Lower leg skin (tissue), 4 donors: ENCODE measurements at regions not wholly inside any gene's neighbourhood (a gene's known extent, or its start where the extent isn't known, plus 50 kb on each side); places are given as distances from the start of the nearest gene placed in this dataset.

Source experiments
- DNase-seq, 2 donors: peaks; one replicate each; pipeline ENCODE4 v3.0.0-alpha.2; 2019; ENCODE audit warnings: low spot score in 2 of 2
- H3K4me3 ChIP-seq: fragments of 200-600 bp; sonication (generic); 2 replicates; pipeline ENCODE4 v1.5.1; 2017; ENCODE audit warnings: mild to moderate bottlenecking, low read depth; ENCODE audit not compliant: poor library complexity, severe bottlenecking
- CTCF ChIP-seq, 3 donors: fragments of 450-650 bp; IDR thresholded peaks; one replicate each; pipeline ENCODE4 v1.5.1; 2016; ENCODE audit warnings: antibody characterized with exemption in 3 of 3, mild to moderate bottlenecking in 3 of 3, moderate library complexity in 2 of 3
- POLR2A ChIP-seq, 2 donors: fragments of 450-650 bp; IDR thresholded peaks; one replicate each; pipeline ENCODE4 v1.6.1; 2016 to 2017; ENCODE audit warnings: antibody characterized with exemption in 2 of 2, mild to moderate bottlenecking in 1 of 2, moderate library complexity in 1 of 2
- WGBS, 2 donors: methylation state at CpG; one replicate each; pipeline ENCODE4 v1.1.5; 2018; 5-methylcytosine and 5-hydroxymethylcytosine counted together
- intact Hi-C: fragments of 100-400 bp; cut with DNase I; formaldehyde crosslinking; loops from one replicate; pipeline ENCODE4 v1.15.0; 2023; ENCODE audit warnings: low total_unique reads

GRCh38 chr13:40330950-40331349 lies 335.5 kb downstream of the FOXO1 start:
- intact Hi-C loops: no loop called here
- no peak for DNase-seq
- 81 to 82% methylated on average over 9 of the region's 9 CpGs for WGBS, 2 donors
- no peak for TF ChIP-seq POLR2A (IDR thresholded peaks at IDR 0.05)
- TF ChIP-seq CTCF (IDR thresholded peaks at IDR 0.05): no peak
- no peak overlapping the region for H3K4me3 ChIP-seq

GRCh38 chr13:40331802-40332201 lies 334.6 kb downstream of the FOXO1 start:
- no peak overlapping the region for H3K4me3 ChIP-seq
- DNase-seq: no peak
- intact Hi-C loops: no loop called here
- TF ChIP-seq POLR2A (IDR thresholded peaks at IDR 0.05) (no peak), CTCF (IDR thresholded peaks at IDR 0.05) (no peak)

GRCh38 chr13:40333226-40333625 lies 333.2 kb downstream of the FOXO1 start:
- no peak overlapping the region for H3K4me3 ChIP-seq
- intact Hi-C loops: no loop called here
- no peak for TF ChIP-seq CTCF (IDR thresholded peaks at IDR 0.05)
- TF ChIP-seq POLR2A (IDR thresholded peaks at IDR 0.05): no peak
- DNase-seq: no peak
- 72 to 80% methylated on average over 4 of the region's 4 CpGs for WGBS, 2 donors

GRCh38 chr13:40334031-40334430 lies 332.4 kb downstream of the FOXO1 start:
- no peak overlapping the region for H3K4me3 ChIP-seq
- intact Hi-C loops: no loop called here
- DNase-seq: no peak
- no peak for TF ChIP-seq POLR2A (IDR thresholded peaks at IDR 0.05)
- TF ChIP-seq CTCF (IDR thresholded peaks at IDR 0.05): no peak
- 90 to 91% methylated on average over 3 of the region's 3 CpGs for WGBS, 2 donors

- intact Hi-C loops: no loop called here
- no peak for DNase-seq
- WGBS, 2 donors: 96 to 98% methylated on average over 6 of the region's 6 CpGs
- TF ChIP-seq CTCF (IDR thresholded peaks at IDR 0.05) (no peak), POLR2A (IDR thresholded peaks at IDR 0.05) (no peak)
- H3K4me3 ChIP-seq: no peak overlapping the region
Observed at GRCh38 chr13:40334616-40335015, 331.8 kb downstream of the FOXO1 start.
